AG10803 (cell line): ENCODE measurements at regions not wholly inside any gene's neighbourhood (a gene's known extent, or its start where the extent isn't known, plus 50 kb on each side); places are given as distances from the start of the nearest gene placed in this dataset.
"Not testable (repeated sequence)": the region's sequence is repeated elsewhere in the genome, so short reads cannot be mapped to it uniquely, and the experiment has no call there.

Experiments used
- DNase-seq: peaks from one replicate; pipeline ENCODE4 v3.0.0; 2010; ENCODE audit warnings: low read depth
- H3K4me3 ChIP-seq: 2 replicates; pipeline ENCODE4 v1.5.1; 2011; ENCODE audit warnings: mild to moderate bottlenecking, low read length, control low read depth
- TF ChIP-seq, protein P1 (sequence below): conservative IDR thresholded peaks from 2 replicates; pipeline ENCODE4 v1.5.1; 2011; ENCODE audit warnings: mild to moderate bottlenecking, low read length, control low read depth, inconsistent platforms

- TF ChIP-seq, protein P1, sequence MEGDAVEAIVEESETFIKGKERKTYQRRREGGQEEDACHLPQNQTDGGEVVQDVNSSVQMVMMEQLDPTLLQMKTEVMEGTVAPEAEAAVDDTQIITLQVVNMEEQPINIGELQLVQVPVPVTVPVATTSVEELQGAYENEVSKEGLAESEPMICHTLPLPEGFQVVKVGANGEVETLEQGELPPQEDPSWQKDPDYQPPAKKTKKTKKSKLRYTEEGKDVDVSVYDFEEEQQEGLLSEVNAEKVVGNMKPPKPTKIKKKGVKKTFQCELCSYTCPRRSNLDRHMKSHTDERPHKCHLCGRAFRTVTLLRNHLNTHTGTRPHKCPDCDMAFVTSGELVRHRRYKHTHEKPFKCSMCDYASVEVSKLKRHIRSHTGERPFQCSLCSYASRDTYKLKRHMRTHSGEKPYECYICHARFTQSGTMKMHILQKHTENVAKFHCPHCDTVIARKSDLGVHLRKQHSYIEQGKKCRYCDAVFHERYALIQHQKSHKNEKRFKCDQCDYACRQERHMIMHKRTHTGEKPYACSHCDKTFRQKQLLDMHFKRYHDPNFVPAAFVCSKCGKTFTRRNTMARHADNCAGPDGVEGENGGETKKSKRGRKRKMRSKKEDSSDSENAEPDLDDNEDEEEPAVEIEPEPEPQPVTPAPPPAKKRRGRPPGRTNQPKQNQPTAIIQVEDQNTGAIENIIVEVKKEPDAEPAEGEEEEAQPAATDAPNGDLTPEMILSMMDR, result no peak
- no peak overlapping the region for H3K4me3 ChIP-seq
- DNase-seq, result no peak
These were observed 425.9 kb downstream of the EPHA3 start for GRCh38 chr3:89533275-89533674.

GRCh38 chr3:89554587-89554986 lies 447.2 kb downstream of the EPHA3 start:
- H3K4me3 ChIP-seq, DNase-seq: not testable (repeated sequence)

DNA sequence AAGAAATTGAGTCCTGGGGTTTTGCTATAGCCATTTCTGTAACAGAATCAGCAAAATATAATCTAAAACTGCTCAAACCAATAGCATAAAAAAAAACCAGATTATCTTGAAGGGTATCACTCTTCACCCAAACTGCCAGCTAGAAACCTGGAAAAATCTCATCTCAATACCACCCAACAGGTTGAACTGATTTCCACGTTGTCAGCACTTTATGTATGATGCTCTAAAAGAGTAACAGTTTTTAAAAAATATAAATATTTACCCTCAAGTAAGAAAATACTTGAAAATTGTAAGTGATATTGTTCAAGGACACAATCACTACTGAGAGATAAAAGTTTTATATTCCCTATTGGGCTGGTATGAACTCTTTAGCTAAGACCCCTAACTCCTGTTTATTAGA lies 451.3 kb downstream of the EPHA3 start:
- DNase-seq, result no peak
- no peak overlapping the region for H3K4me3 ChIP-seq
- TF ChIP-seq, protein P1, result no peak

GRCh38 chr3:89560568-89560967 lies 453.1 kb downstream of the EPHA3 start:
- TF ChIP-seq, protein P1, result no peak
- no peak overlapping the region for H3K4me3 ChIP-seq
- peak; percentile 1 for DNase-seq

DNA sequence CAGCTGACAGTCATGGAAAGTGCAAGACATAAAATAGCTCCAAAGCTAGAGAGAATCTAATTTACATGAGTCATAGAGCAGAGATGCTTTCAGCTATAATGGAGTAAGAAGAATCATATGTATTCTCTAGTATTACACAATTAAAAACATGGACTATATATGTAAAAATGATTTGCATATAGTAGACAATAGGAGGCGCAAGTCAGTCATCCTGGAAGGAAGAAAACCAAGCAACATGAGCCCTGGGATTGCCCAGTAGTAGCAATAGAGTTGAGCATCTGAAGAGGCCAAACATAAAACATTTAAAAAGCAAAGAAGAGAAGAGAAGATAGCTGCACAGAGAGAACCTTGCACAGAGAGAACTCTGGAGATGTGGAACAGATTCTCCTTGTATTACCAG lies 455.0 kb downstream of the EPHA3 start:
- no peak for DNase-seq
- no peak overlapping the region for H3K4me3 ChIP-seq
- TF ChIP-seq, protein P1, result no peak

DNA sequence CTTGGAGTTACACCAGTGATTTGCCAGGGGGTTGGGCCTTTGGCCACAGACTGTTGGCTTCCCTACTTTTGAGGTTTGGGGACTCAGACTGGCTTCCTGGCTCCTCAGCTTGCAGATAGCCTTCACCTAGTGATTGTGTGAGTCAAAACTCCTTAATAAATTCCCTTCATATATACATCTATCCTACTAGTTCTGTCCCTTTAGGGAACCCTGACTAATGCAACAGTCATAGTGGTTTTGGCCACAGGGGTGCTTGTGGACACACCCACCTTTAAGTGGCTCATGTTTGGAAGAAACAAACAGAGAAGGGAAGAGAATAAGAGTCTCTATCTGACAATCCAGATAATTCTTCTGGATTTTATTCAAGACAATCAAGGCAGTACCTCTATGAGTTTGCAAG lies 457.7 kb downstream of the EPHA3 start:
- no peak for DNase-seq
- H3K4me3 ChIP-seq, result no peak overlapping the region
- TF ChIP-seq, protein P1, result no peak

DNA sequence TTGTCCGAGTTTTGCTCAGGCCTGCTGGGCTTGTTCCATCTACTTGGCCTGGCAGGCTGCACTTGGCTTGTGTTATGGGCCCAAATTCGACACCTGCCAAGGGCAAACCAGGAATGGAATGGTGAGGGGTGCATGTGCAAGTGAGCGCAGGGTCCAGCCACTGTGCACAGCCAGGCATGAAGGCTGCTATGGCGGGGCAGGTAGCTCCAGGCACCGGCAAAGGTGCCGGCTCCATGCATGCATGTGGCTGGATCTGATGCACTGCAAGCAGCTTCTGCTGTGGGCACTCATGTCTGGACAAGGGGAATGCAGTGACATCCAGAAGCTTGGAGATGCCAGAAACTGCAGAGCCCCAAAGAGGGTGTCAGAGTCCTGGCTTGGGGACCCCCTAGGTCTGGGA lies 463.0 kb downstream of the EPHA3 start:
- DNase-seq, result no peak
- H3K4me3 ChIP-seq, result no peak overlapping the region
- TF ChIP-seq, protein P1, result no peak

GRCh38 chr3:89571298-89571697 lies 463.9 kb downstream of the EPHA3 start:
- TF ChIP-seq, protein P1, result no peak
- no peak for DNase-seq
- no peak overlapping the region for H3K4me3 ChIP-seq
